SKM-1 treated with dmso at 0.1 percent for 144 hours (cell line): ENCODE measurements at regions not wholly inside any gene's neighbourhood (a gene's known extent, or its start where the extent isn't known, plus 50 kb on each side); places are given as distances from the start of the nearest gene placed in this dataset.

Experiments
- DNase-seq: peaks from one replicate; lab custom pipeline; 2025; ENCODE audit not compliant: unreplicated experiment; lab: John Stamatoyannopoulos, UW

- DNase-seq, result no peak
Observed at GRCh38 chr5:174189654-174190541, 144.4 kb downstream of the NSG2 start.

DNA sequence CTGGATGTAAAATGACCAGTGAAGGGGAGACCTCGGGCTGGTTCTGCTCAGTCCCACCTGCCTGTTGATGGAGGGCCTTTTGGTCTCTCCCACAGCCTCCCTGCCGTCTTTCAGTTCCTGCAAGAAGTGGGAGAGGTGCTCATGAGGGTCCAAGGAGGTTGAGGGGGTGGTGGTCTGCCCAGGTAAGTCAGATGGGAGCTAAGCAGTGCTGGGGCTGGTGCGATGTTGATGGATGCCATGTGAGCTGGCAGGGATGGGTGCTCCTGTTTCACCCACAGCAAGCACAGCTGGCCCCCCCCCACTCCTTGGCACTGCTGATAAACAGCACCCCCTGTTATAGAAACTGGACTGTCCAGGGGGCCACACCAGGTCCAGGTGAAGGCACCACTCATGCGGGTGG is 145.6 kb downstream of the NSG2 start:
- DNase-seq, result no peak

GRCh38 chr5:174191850-174192655 is 146.5 kb downstream of the NSG2 start:
- DNase-seq, result no peak

- DNase-seq, result no peak
Observed at GRCh38 chr5:174192901-174193300, 147.4 kb downstream of the NSG2 start.

- DNase-seq, result no peak
Observed at GRCh38 chr5:174195517-174195916, 150.0 kb downstream of the NSG2 start.

- no peak for DNase-seq
Observed at GRCh38 chr5:174197929-174198328, 152.4 kb downstream of the NSG2 start.

DNA sequence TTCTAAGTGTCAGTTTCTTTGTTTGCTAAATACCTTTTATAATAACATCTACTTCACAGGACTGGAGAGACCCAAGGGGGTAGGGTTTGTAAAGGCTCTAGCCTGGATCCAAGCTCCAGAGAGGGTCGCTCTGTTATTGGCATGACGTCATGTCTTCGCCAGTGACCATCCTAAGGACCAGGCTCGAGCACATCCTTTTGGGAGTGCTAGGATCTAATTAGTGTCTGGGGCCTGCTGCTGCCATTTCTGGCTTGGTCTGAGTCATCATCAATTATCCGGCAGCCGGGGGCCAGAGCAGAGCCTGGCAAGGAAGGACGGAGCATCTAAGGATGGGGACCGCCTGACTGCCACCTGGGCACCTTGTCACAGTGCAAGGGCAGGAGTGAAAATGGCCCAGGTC is 153.0 kb downstream of the NSG2 start:
- no peak for DNase-seq

DNA sequence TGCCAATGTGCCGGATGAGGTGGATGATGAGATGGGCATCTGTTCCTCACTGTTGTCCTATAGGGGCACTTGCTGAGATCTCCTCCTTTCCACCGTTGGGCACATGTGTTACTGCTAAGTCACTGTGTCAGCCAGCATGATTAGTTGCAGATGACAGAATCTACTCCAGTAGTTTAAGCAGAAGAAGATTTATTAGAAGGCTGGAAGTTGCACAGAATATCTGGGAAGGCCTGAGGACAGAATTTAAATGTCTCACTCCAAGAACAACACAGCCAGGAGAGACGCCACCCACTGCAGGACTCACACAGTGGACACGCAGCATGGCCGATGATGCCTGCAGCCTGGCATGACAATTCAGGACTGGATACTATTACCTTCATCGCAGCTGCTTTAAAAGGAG is 157.5 kb downstream of the NSG2 start:
- no peak for DNase-seq

GRCh38 chr5:174204535-174205313 is 159.2 kb downstream of the NSG2 start:
- no peak for DNase-seq

GRCh38 chr5:174205939-174206338 is 160.4 kb downstream of the NSG2 start:
- DNase-seq, result no peak

- DNase-seq, result no peak
Observed at GRCh38 chr5:174210596-174211276, 165.2 kb downstream of the NSG2 start.

- DNase-seq, result no peak
Observed at GRCh38 chr5:174211277-174211626, 165.7 kb downstream of the NSG2 start.

GRCh38 chr5:174217527-174217926 is 172.0 kb downstream of the NSG2 start:
- no peak for DNase-seq

DNA sequence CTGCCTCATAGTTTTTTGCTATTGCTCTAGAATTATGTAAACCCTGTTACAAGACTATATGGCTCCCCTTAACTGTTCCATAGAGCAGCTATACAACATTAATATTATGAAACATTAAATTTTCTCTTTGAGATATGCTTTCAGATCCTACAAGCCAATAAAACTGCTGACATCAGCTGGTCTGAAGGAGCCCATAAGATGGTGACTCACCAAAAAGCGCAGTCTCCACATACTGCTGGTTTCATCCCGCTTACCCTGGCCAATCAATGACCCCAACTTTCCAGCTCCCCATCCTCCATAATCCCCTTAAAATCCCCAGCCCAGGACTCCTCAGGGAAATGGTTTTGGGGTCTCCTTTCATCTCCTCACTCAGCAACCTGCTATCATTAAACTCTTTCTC is 172.7 kb downstream of the NSG2 start:
- DNase-seq, result no peak

DNA sequence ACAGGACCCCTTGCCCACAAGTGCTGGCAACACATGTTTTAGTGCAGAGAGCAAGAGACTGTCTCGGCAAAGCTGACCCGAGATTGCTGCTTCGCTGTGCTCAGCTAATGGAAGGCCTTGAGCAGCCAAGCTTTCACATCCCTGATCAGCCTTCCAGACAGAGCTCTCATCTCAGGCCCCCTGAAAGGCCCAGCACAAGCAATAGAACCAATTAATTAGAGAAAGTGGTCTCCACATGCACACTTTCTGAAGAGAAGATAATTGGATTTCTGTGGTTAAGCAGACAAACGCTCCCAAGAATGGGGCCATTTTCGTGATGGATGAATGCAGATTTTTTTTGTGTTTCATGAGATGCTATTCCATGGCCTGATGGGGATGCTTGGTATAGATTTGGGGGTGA is 174.9 kb downstream of the NSG2 start:
- no peak for DNase-seq

GRCh38 chr5:174221436-174221835 is 175.9 kb downstream of the NSG2 start:
- no peak for DNase-seq

DNA sequence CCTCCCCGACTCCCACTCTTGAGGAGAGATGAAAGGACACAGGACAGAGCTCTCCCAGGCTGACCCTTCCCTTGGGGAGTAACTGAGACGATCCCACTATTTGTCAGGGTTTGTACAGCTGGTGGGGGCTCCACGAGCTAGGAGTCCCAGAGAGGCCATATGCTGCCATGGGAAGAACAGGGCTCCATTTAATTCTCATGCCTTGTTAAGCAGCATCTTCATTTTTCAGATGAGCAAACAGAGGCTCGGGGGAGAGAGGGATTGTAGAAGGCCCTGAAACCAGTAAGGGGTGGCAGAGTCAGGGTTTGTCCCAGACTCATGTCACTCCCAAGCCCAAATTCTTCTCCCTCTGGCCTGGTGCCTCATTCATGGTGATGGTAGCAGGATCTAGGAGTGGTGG is 176.4 kb downstream of the NSG2 start:
- no peak for DNase-seq

GRCh38 chr5:174222891-174223290 is 177.4 kb downstream of the NSG2 start:
- no peak for DNase-seq

DNA sequence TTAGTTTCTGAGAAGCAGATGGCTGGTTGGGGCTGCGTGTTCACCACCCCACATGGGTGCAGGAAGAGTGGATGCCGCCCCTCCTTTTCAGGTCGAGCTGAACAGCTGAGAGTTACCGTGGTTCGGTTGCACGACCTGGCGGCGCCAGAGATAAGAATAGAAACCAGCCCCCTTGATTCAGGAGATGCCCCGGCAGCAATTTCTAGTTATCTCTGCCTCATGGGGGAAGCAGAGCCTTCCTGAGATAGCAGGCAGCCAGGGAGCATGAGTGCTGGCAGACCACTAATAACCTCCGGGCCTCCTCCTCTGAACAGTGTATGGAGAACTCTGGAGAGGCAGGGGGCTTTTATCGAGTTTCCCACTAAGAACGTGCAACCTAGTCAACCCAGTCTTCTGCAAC is 177.8 kb downstream of the NSG2 start:
- DNase-seq, result no peak

- DNase-seq, result no peak
Observed at GRCh38 chr5:174229068-174229467, 183.6 kb downstream of the NSG2 start.
